Nephron progenitor cell (in vitro differentiated cells): ENCODE measurements at regions not wholly inside any gene's neighbourhood (a gene's known extent, or its start where the extent isn't known, plus 50 kb on each side); places are given as distances from the start of the nearest gene placed in this dataset.

ENCODE experiments used
- DNase-seq: peaks from one replicate; pipeline ENCODE4 v3.0.0; 2021
- H3K27ac Mint-ChIP-seq: 2 replicates; pipeline ENCODE4 v1.8.0; 2021; ENCODE audit warnings: mild to moderate bottlenecking, moderate library complexity, mixed read lengths
- H3K27me3 Mint-ChIP-seq: 2 replicates; pipeline ENCODE4 v1.8.0; 2021; ENCODE audit warnings: mild to moderate bottlenecking, low read depth, mixed read lengths; ENCODE audit not compliant: poor library complexity
- H3K36me3 Mint-ChIP-seq: 2 replicates; pipeline ENCODE4 v1.8.0; 2021; ENCODE audit warnings: low read depth, mixed read lengths
- H3K4me1 Mint-ChIP-seq: 2 replicates; pipeline ENCODE4 v1.8.0; 2021; ENCODE audit warnings: mixed read lengths
- H3K4me3 Mint-ChIP-seq: 2 replicates; pipeline ENCODE4 v1.8.0; 2021; ENCODE audit warnings: mild to moderate bottlenecking, moderate library complexity, mixed read lengths
- H3K9me3 Mint-ChIP-seq: 2 replicates; pipeline ENCODE4 v1.8.0; 2021; ENCODE audit warnings: mild to moderate bottlenecking, moderate library complexity, mixed read lengths
- CTCF ChIP-seq: fragments of 200-600 bp; sonication (generic); IDR thresholded peaks from 2 replicates; pipeline ENCODE4 v1.5.0; 2021; ENCODE audit warnings: antibody characterized with exemption

- no peak overlapping the region for H3K4me3 Mint-ChIP-seq
- H3K4me1 Mint-ChIP-seq = peaks cover 31% of the 10 kb centered on the region
- H3K36me3 Mint-ChIP-seq = peaks cover 2% of the 10 kb centered on the region
- no peak overlapping the region for H3K27ac Mint-ChIP-seq
- no peak for DNase-seq
- H3K27me3 Mint-ChIP-seq = no peaks in the 10 kb centered on the region
- TF ChIP-seq CTCF = no peak
- H3K9me3 Mint-ChIP-seq = peaks cover 4% of the 10 kb centered on the region
Observed at GRCh38 chr15:95563634-95564033, 766.9 kb upstream of the NR2F2 start.

GRCh38 chr15:95565016-95565600 is 765.4 kb upstream of the NR2F2 start:
- H3K4me3 Mint-ChIP-seq = no peak overlapping the region
- DNase-seq = no peak
- peaks cover 3% of the 10 kb centered on the region for H3K27me3 Mint-ChIP-seq
- TF ChIP-seq CTCF = no peak
- H3K27ac Mint-ChIP-seq = no peak overlapping the region
- H3K36me3 Mint-ChIP-seq = peaks cover 4% of the 10 kb centered on the region
- H3K4me1 Mint-ChIP-seq = peaks cover 26% of the 10 kb centered on the region
- peaks cover 4% of the 10 kb centered on the region for H3K9me3 Mint-ChIP-seq

- H3K27me3 Mint-ChIP-seq = peaks cover 3% of the 10 kb centered on the region
- H3K9me3 Mint-ChIP-seq = peaks cover 7% of the 10 kb centered on the region
- no peak overlapping the region for H3K27ac Mint-ChIP-seq
- H3K36me3 Mint-ChIP-seq = peaks cover 7% of the 10 kb centered on the region
- no peak for TF ChIP-seq CTCF
- H3K4me1 Mint-ChIP-seq = peaks cover 26% of the 10 kb centered on the region
- DNase-seq = no peak
- no peak overlapping the region for H3K4me3 Mint-ChIP-seq
Observed at GRCh38 chr15:95565690-95566089, 764.8 kb upstream of the NR2F2 start.

- TF ChIP-seq CTCF = no peak
- DNase-seq = no peak
- H3K4me3 Mint-ChIP-seq = no peak overlapping the region
- peaks cover 27% of the 10 kb centered on the region for H3K9me3 Mint-ChIP-seq
- H3K27me3 Mint-ChIP-seq = peaks cover 5% of the 10 kb centered on the region
- H3K36me3 Mint-ChIP-seq = peaks cover 23% of the 10 kb centered on the region
- H3K4me1 Mint-ChIP-seq = peaks cover 21% of the 10 kb centered on the region
- H3K27ac Mint-ChIP-seq = no peak overlapping the region
Observed at GRCh38 chr15:95567686-95568085, 762.8 kb upstream of the NR2F2 start.

GRCh38 chr15:95574053-95574452 is 756.4 kb upstream of the NR2F2 start:
- H3K27ac Mint-ChIP-seq = no peak overlapping the region
- peaks cover 43% of the 10 kb centered on the region for H3K9me3 Mint-ChIP-seq
- H3K4me1 Mint-ChIP-seq = peaks cover 25% of the 10 kb centered on the region
- no peak for TF ChIP-seq CTCF
- H3K27me3 Mint-ChIP-seq = peaks cover 11% of the 10 kb centered on the region
- DNase-seq = no peak
- H3K36me3 Mint-ChIP-seq = peaks cover 26% of the 10 kb centered on the region
- no peak overlapping the region for H3K4me3 Mint-ChIP-seq

GRCh38 chr15:95577927-95578326 is 752.6 kb upstream of the NR2F2 start:
- DNase-seq = no peak
- peaks cover 43% of the 10 kb centered on the region for H3K4me1 Mint-ChIP-seq
- peaks cover 7% of the 10 kb centered on the region for H3K27me3 Mint-ChIP-seq
- H3K27ac Mint-ChIP-seq = peak overlapping the region; percentile 92
- H3K36me3 Mint-ChIP-seq = peaks cover 4% of the 10 kb centered on the region
- TF ChIP-seq CTCF = no peak
- H3K9me3 Mint-ChIP-seq = peaks cover 14% of the 10 kb centered on the region
- H3K4me3 Mint-ChIP-seq = peak overlapping the region; percentile 9
